AG08395 (cell line): ENCODE measurements at regions not wholly inside any gene's neighbourhood (a gene's known extent, or its start where the extent isn't known, plus 50 kb on each side); places are given as distances from the start of the nearest gene placed in this dataset.
"Not testable (repeated sequence)": the region's sequence is repeated elsewhere in the genome, so short reads cannot be mapped to it uniquely, and the experiment has no call there.

ENCODE experiments used
- DNase-seq: peaks from one replicate; pipeline ENCODE4 v3.0.0; 2012; ENCODE audit warnings: mixed read lengths, low spot score

- peak; percentile 40 for DNase-seq
These were observed 90.4 kb upstream of the CHD1 start for GRCh38 chr5:99019254-99019653.

GRCh38 chr5:99010294-99010693 is 81.5 kb upstream of the CHD1 start:
- no peak for DNase-seq

DNA sequence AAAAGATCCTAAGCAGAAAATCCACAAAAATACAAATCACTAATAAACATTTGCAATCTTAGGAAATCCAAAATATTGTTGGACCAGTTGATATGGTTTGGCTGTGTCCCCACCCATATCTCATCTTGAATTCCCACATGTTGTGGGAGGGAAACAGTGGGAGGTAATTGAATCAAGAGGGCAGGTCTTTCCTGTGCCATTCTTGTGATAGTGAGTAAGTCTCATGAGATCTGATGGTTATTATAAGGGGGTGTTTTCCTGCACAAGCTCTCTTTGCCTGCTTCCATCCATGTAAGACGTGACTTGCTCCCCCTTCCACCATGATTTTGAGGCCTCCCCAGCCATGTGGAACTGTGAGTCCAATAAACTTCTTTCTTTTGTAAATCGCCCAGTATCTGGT is 79.2 kb upstream of the CHD1 start:
- not testable (repeated sequence) for DNase-seq

GRCh38 chr5:99005506-99005905 is 76.7 kb upstream of the CHD1 start:
- no peak for DNase-seq

- no peak for DNase-seq
These were observed 76.2 kb upstream of the CHD1 start for GRCh38 chr5:99004960-99005359.

DNA sequence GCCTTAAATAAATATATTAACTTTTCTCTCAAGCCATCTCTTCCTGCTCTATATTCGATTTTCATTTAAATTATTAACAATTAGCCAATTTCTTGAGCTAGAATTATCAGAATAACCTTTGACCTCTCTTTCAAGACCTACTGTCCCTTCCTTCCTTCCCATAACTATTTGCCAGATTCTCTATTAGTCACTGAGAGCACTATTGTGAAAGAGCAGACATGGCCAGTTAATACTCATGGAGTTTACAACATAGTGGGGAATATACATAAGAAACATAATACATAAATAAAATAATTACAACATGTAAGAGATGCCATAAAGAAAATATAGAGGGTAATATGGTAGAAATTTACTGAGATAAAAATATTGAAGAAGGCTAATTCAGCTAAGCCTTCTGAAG is 72.1 kb upstream of the CHD1 start:
- peak; percentile 11 for DNase-seq

- DNase-seq: no peak
These were observed 71.4 kb upstream of the CHD1 start for GRCh38 chr5:99000221-99000620.

DNA sequence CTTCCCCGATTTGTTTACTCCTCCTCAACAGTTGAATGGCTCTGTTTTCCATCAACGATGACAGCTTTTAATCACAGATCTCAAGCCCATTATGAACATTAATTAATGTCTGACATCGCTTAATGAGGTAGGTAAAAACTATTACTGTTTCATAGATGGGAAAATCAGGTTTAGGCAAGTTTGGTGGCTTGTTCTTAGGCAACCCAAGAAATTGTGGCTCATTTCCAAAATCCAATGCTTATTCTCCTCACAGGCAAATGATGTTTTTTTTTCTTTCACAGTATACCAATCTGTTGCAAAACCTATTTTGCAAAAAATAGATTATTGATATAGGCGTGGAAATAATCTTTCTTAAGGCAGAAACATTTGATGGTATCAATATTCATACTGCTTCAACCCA is 70.8 kb upstream of the CHD1 start:
- no peak for DNase-seq

GRCh38 chr5:98997000-98997399 is 68.2 kb upstream of the CHD1 start:
- DNase-seq: peak; percentile 51

GRCh38 chr5:98994611-98995010 is 65.8 kb upstream of the CHD1 start:
- no peak for DNase-seq

- no peak for DNase-seq
These were observed 64.7 kb upstream of the CHD1 start for GRCh38 chr5:98993512-98993911.

- no peak for DNase-seq
These were observed 63.7 kb upstream of the CHD1 start for GRCh38 chr5:98992552-98992951.

- DNase-seq: no peak
These were observed 60.9 kb upstream of the CHD1 start for GRCh38 chr5:98989727-98990126.

- DNase-seq: no peak
These were observed 57.8 kb upstream of the CHD1 start for GRCh38 chr5:98986587-98986986.

DNA sequence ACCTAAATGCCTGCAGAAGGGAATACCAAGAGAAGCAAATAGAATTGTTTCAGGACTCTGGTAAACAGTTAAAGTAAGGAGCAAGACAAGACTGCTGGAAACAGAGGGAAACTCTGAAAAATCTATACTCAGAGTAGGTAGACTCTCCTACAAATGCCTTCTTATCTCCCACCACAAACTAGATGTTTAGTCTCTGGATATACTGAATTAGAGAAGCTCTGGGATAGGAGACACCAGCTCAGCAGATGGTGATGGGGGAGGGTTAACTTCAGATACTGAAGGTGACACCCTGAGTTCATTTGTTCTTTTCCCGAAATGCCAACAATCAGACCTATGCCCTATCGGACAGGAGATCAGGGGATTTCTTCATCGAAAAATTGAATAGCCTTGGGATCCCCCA is 54.1 kb upstream of the CHD1 start:
- no peak for DNase-seq
